NCI-H2171 (cell line): ENCODE measurements at regions not wholly inside any gene's neighbourhood (a gene's known extent, or its start where the extent isn't known, plus 50 kb on each side); places are given as distances from the start of the nearest gene placed in this dataset.

Source experiments
- DNase-seq: peaks from one replicate; lab custom pipeline; 2025; lab: John Stamatoyannopoulos, UW

GRCh38 chr13:62296812-62297211, 881.2 kb upstream of the PCDH20 start:
- DNase-seq, result no peak

DNA sequence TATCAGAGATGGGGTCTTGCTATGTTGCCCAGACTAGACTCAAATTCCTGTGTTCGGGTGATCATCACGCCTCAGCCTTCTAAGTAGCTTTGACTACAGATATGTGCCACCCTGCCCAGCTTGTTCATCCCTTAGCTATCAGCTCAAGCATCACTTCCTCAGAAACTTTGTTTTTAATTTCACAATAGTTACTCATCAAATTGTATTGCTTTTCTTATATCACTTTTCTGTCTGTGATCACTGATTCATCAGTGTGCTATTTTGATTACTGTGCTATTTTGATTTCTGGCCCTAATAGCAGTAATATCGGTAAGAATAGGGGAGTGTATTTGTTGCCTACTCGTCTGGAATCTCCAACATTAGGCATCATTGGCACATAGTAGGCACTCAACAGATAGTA, 878.6 kb upstream of the PCDH20 start:
- no peak for DNase-seq

GRCh38 chr13:62292714-62293480, 877.2 kb upstream of the PCDH20 start:
- DNase-seq, result no peak

DNA sequence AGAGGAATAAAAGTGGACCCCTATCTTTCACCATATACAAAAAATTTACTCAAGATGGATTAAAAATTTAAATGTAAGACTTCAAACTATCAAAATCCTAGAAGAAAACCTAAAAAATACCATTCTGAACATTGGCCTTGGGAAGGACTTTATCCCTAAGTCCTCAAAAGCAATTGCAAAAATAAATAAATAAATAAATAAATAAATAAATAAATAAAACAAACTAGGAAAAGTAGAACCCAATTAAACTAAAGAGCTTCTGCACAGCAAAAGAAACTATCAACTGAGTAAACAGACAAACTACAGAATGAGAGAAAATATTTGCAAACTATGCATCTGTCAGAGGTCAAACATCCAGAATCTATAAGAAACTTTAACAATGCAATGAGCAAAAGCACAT, 874.9 kb upstream of the PCDH20 start:
- no peak for DNase-seq

GRCh38 chr13:62287764-62288163, 872.1 kb upstream of the PCDH20 start:
- no peak for DNase-seq

DNA sequence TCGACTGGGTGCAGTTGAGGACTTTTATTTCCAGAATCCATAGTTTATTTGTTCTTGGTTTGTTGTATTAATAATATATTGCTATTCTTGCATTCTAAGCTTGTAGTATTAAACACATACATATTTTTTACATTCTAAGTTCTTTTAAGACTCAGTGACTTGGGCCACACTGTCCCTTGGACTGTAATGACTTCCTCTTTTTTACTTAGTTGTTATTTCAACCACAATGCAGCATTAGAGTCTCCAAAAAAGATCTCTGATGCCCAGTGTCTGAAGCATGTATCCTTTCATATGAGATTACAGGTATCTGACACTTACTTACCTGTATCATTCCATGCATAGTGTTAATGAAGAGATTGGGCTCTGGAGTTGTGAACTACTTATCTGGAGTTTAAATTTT, 864.9 kb upstream of the PCDH20 start:
- DNase-seq, result no peak

GRCh38 chr13:62278271-62278670, 862.6 kb upstream of the PCDH20 start:
- no peak for DNase-seq

- DNase-seq, result no peak
These were observed 836.1 kb upstream of the PCDH20 start for GRCh38 chr13:62251734-62252133.

- no peak for DNase-seq
These were observed 835.0 kb upstream of the PCDH20 start for GRCh38 chr13:62250501-62251201.

- DNase-seq, result no peak
These were observed 830.9 kb upstream of the PCDH20 start for GRCh38 chr13:62246581-62246980.

GRCh38 chr13:62243106-62243505, 827.5 kb upstream of the PCDH20 start:
- DNase-seq, result no peak

DNA sequence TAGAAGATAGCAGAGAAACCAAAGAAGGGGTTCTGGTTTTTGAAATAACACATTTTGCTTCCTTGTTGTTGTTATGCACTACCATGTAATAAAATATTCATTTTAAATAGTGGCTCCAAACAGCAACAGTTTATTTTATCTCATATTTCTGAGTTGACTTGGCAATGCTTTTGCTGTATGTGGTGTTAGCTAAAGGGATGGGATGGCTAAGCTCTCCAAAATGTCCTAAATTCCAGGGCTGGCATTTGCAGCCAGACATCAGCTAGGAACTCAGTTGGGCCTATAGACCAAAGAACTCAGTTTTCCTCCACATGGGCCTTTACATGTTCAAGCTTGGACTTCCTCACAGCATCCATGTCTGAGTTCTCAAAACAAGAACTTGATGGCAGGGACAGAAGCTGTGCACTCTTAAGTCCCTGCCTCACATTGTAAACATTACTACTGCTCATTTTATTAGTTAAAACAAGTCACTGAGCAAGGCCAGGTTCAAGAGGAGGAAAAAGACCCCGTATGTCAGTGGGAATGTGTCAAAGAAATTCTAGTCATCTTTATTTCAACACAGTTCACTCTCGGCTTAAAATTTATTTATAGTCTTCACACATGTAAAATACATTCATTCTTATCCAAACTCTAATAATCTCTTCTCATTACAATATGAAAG, 819.3 kb upstream of the PCDH20 start:
- no peak for DNase-seq

- DNase-seq, result no peak
These were observed 795.3 kb upstream of the PCDH20 start for GRCh38 chr13:62210951-62211350.

DNA sequence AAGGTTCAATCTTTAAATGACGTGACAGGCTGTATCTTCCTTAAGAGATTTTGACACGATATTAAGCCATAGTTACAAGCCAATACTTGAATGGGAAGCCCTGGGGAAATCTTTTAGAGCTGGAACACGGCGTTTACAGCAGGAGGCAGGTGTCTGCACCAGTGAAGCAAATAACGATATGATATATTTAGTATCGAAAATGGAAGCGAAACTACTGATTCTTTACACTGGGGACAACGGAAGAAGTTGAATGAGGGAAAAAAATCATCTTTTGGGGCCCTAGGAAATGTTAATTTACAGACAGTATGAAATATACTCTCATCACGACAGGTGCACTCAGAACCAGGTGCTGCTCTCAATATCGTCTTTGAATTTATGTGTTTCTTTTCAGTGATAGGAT, 793.9 kb upstream of the PCDH20 start:
- DNase-seq, result no peak

DNA sequence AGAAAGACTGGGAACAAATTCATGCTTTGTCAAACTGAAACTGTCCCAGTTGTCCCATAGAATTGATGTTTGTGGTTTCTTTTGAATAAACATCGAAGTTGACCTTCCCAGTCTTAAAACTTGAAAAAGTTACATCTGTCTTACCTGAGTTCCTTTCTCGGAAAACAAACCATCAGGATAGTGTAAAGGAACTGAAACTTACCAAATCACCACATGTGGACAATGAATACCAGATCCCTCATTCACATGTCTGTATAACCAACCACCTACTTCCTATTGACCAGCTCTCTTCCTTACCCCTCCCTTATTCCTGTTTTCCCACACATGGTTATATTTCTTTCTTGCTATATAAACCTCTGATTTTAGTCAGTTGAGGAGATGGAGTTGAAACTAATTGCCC, 791.7 kb upstream of the PCDH20 start:
- DNase-seq, result no peak

DNA sequence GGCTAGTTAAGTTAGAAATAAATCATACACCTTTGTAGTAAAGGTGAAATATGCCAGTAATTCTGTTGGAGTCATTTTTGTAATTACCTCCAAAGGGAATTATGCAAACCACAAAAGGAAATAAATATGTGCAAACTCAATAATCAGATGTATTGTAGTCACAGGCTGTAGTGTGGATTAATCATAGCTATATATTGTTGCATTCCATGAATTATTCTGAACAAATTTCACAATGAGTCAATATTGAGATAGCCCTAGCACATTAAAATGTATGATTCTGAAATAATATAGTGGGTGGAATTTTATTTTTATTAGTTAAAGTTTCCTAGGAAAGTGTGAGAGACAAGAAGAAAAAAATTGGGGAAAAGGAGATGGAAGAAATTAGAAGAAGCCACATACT, 790.5 kb upstream of the PCDH20 start:
- no peak for DNase-seq

GRCh38 chr13:62205273-62205672, 789.6 kb upstream of the PCDH20 start:
- DNase-seq, result no peak

DNA sequence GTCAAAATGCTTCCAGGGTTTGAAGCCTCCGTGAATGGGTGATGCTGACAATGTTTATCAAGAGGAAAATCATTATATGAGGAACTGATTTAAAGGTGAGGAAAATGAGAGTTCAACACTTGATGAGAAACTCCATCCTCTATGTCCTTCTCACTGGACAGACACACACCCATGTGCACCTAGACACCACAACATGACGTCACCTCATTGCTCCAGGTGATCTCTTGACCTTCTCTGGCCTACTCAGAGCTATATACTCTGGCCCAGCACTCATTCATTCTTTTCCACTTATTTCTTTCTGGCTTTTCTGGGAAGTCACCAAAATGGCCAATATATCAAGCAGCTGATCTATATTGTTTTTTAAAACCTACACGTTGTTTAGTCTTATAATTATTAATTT, 778.7 kb upstream of the PCDH20 start:
- DNase-seq, result no peak

DNA sequence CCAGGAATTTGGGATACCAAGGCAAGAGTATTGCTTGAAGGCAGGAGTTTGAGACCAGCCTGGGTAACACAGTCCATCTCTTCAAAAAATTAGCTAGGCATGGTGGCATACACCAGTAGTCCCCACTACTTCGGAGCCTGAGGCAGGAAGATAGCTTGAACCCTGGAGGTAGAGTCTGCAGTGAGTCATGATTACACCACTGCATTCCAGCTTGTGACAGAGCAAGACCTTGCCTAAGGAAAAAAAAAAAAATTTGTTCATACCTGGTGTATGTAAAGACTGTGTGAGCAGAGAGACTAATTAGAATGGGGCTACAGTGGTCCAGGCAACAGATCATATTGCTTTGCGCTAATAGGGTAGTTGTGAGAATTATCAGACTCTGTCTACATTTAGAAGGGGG, 778.3 kb upstream of the PCDH20 start:
- no peak for DNase-seq

- no peak for DNase-seq
These were observed 770.1 kb upstream of the PCDH20 start for GRCh38 chr13:62185631-62186255.

DNA sequence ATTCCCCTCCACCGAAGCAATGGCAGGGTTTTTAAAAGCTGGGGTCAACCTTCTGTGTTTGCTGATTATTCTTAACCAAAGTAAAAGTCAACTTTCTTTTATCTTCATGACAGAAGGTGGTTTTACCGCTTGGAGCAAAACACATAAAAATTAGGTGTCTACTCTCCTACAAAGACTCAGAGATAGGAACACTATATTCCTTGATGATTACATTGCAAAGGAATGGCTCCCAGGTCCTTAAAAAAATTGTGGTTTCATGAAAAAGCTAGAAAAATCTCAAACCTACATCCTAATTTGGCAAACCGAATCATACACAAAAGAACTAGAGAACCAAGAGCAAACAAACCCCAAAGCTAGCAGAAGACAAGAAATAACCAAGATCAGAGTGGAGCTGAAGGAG, 760.4 kb upstream of the PCDH20 start:
- no peak for DNase-seq

GRCh38 chr13:62173958-62174357, 758.3 kb upstream of the PCDH20 start:
- DNase-seq, result no peak

GRCh38 chr13:62171697-62172096, 756.0 kb upstream of the PCDH20 start:
- DNase-seq, result no peak
